ENCODE measurements at regions not wholly inside any gene's neighbourhood (a gene's known extent, or its start where the extent isn't known, plus 50 kb on each side); places are given as distances from the start of the nearest gene placed in this dataset.

DNA sequence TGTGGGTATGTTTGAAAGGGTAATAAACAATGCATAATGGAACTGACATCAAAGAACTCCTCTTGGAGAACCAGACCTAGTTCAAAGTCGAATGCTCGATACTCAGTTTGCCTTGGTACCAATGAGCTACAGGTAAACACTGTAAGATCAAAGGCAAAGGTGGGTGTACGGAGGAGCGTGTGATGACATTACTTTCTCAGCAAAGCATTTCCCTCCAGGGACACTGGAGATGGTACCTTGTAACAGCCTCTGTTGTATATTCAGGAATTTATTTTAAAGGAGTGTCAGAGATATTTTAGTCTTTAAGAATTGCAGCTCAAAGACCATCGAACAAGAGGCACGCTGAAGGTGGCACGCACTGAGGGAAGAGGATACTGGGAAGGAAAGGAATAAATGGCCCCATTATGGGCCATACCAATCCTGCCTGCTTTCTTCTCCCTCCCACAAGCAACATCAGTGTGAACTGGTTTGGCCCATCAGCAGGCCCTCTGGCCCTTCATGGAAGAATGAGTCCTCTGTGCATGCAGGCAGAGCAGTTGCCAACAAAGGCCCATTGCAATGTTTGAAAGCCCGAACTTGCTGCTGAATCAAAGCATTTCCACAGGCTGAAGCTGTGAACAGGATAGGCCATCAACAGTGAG, 410.2 kb downstream of the ACTL7B start:
- H3K4me3 ChIP-seq (ENCODE audit: low read length), result no peak overlapping the region
- H3K27ac ChIP-seq (ENCODE audit: low read length), result no peak overlapping the region
- no peaks in the 10 kb centered on the region for H3K79me2 ChIP-seq (ENCODE audit: low read length)
- TF ChIP-seq EZH2phosphoT487 (IDR thresholded peaks at IDR 0.05; ENCODE audit: low read depth), result no peak
- TF ChIP-seq, protein P1, sequence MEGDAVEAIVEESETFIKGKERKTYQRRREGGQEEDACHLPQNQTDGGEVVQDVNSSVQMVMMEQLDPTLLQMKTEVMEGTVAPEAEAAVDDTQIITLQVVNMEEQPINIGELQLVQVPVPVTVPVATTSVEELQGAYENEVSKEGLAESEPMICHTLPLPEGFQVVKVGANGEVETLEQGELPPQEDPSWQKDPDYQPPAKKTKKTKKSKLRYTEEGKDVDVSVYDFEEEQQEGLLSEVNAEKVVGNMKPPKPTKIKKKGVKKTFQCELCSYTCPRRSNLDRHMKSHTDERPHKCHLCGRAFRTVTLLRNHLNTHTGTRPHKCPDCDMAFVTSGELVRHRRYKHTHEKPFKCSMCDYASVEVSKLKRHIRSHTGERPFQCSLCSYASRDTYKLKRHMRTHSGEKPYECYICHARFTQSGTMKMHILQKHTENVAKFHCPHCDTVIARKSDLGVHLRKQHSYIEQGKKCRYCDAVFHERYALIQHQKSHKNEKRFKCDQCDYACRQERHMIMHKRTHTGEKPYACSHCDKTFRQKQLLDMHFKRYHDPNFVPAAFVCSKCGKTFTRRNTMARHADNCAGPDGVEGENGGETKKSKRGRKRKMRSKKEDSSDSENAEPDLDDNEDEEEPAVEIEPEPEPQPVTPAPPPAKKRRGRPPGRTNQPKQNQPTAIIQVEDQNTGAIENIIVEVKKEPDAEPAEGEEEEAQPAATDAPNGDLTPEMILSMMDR (IDR thresholded peaks at IDR 0.05; ENCODE audit: low read depth, low read length), result no peak
- H3K4me2 ChIP-seq (ENCODE audit: low read length), result no peak overlapping the region
- peaks cover 16% of the 10 kb centered on the region; the same call in 1 of the 2 replicates for H3K27me3 ChIP-seq (ENCODE audit: low read depth, low read length)
- H3K9me3 ChIP-seq (ENCODE audit: insufficient read depth, low read length), result peaks cover 3% of the 10 kb centered on the region; the same call in 1 of the 2 replicates
- H3K4me1 ChIP-seq (ENCODE audit: low read length), result peaks cover 6% of the 10 kb centered on the region
- no peaks in the 10 kb centered on the region for H3K36me3 ChIP-seq (replicated peaks; ENCODE audit: low read depth, low read length)
- no peaks in the 10 kb centered on the region for H4K20me1 ChIP-seq (ENCODE audit: insufficient read depth, low read length)
- H3K9ac ChIP-seq (ENCODE audit: low read length), result no peak overlapping the region
- H2AFZ ChIP-seq (ENCODE audit: low read depth, low read length), result no peak overlapping the region

DNA sequence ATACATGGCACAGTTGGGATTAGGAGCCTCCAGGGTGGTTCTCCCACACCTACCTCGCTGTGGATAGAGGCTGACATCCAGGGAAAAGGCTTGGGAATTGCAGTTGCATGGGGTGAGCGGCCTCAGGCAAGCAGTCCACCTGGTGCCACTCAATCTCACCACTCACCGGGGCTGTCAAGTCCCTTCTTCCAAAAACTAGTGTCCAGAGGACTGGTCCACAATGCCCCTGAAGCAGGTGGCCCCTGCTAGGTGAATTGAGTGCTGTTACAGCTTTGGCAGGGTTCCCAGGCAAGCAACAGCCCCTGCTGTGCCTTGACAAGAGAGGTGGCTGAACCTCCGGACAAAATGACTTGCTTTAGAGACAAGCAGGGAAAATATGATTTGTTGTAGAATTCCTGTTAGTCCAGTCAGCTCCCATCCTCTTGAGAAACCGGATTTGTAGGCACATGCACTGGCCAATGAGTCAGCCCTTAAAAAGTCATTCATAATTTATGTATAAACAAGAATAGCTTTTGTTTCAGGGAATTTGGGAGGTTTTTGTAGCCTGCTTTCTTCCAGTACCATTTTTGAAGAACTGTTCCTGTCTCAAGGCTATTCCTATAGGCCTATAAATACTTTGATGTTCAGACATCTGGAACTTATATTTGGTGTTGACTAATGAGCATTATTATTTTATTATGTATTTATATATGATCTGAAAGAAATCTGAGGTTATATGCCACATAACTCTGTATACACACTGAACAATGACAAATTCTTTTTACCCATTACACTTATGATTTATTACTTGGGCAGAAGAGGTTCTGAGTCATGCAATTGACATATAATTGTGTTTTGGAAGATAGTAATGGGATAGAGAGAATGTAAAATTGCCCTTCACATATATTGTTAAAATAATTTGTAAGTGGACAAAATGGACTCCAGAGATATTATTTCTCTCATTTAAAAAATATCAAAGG, 411.1 kb downstream of the ACTL7B start:
- Histone ChIP-seq H3K4me2 (ENCODE audit: low read length) (no peak overlapping the region), H3K27me3 (ENCODE audit: low read depth, low read length) (peaks cover 20% of the 10 kb centered on the region; the same call in 1 of the 2 replicates), H3K9me3 (ENCODE audit: insufficient read depth, low read length) (peaks cover 3% of the 10 kb centered on the region; the same call in 1 of the 2 replicates), H3K4me1 (ENCODE audit: low read length) (peaks cover 6% of the 10 kb centered on the region), H3K9ac (ENCODE audit: low read length) (no peak overlapping the region), H2AFZ (ENCODE audit: low read depth, low read length) (no peak overlapping the region), H3K27ac (ENCODE audit: low read length) (no peak overlapping the region), H3K79me2 (ENCODE audit: low read length) (no peaks in the 10 kb centered on the region), H3K4me3 (ENCODE audit: low read length) (no peak overlapping the region), H3K36me3 (replicated peaks; ENCODE audit: low read depth, low read length) (no peaks in the 10 kb centered on the region), H4K20me1 (ENCODE audit: insufficient read depth, low read length) (no peaks in the 10 kb centered on the region)
- no peak for TF ChIP-seq EZH2phosphoT487 (IDR thresholded peaks at IDR 0.05; ENCODE audit: low read depth)
- TF ChIP-seq, protein P1 (IDR thresholded peaks at IDR 0.05; ENCODE audit: low read depth, low read length), result no peak

DNA sequence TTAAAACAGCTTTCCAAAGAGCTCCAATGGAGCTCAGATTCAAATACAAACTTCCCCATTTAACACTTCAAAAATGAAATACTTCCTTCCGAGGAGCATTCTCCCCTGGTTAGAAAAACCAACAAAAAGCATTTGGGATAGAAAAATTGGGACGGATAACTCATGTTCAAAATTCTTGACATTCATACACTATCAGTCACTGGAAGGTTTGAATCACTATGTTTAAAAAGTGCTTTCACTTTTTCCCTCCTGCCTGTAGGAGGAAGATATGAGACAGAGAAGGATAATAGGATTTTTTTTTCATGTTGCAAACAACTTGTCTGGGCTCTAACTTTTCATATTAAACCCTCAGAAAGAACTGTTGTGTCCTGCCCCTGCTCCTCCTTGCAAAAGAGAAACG, 412.0 kb downstream of the ACTL7B start:
- Histone ChIP-seq H3K9ac (ENCODE audit: low read length) (no peak overlapping the region), H3K4me1 (ENCODE audit: low read length) (peaks cover 6% of the 10 kb centered on the region), H4K20me1 (ENCODE audit: insufficient read depth, low read length) (no peaks in the 10 kb centered on the region), H3K27me3 (ENCODE audit: low read depth, low read length) (peaks cover 29% of the 10 kb centered on the region; the same call in 1 of the 2 replicates), H2AFZ (ENCODE audit: low read depth, low read length) (no peak overlapping the region), H3K36me3 (replicated peaks; ENCODE audit: low read depth, low read length) (no peaks in the 10 kb centered on the region), H3K79me2 (ENCODE audit: low read length) (no peaks in the 10 kb centered on the region), H3K4me3 (ENCODE audit: low read length) (no peak overlapping the region), H3K4me2 (ENCODE audit: low read length) (no peak overlapping the region), H3K9me3 (ENCODE audit: insufficient read depth, low read length) (peaks cover 3% of the 10 kb centered on the region; the same call in 1 of the 2 replicates), H3K27ac (ENCODE audit: low read length) (no peak overlapping the region)
- TF ChIP-seq EZH2phosphoT487 (IDR thresholded peaks at IDR 0.05; ENCODE audit: low read depth), result no peak
- TF ChIP-seq, protein P1 (IDR thresholded peaks at IDR 0.05; ENCODE audit: low read depth, low read length), result no peak
